NOMO-1 treated with DMSO at 0.1 percent for 48 hours (cell line): ENCODE measurements at regions not wholly inside any gene's neighbourhood (a gene's known extent, or its start where the extent isn't known, plus 50 kb on each side); places are given as distances from the start of the nearest gene placed in this dataset.
"Not testable (repeated sequence)": the region's sequence is repeated elsewhere in the genome, so short reads cannot be mapped to it uniquely, and the experiment has no call there.

Experiments
- DNase-seq: peaks from one replicate; lab custom pipeline; 2025; ENCODE audit not compliant: unreplicated experiment; lab: John Stamatoyannopoulos, UW

- no peak for DNase-seq
These were observed 410.2 kb downstream of the PSAT1 start for GRCh38 chr9:78707080-78707479.

GRCh38 chr9:78707481-78707991 is 410.6 kb downstream of the PSAT1 start:
- DNase-seq: peak; percentile 65

DNA sequence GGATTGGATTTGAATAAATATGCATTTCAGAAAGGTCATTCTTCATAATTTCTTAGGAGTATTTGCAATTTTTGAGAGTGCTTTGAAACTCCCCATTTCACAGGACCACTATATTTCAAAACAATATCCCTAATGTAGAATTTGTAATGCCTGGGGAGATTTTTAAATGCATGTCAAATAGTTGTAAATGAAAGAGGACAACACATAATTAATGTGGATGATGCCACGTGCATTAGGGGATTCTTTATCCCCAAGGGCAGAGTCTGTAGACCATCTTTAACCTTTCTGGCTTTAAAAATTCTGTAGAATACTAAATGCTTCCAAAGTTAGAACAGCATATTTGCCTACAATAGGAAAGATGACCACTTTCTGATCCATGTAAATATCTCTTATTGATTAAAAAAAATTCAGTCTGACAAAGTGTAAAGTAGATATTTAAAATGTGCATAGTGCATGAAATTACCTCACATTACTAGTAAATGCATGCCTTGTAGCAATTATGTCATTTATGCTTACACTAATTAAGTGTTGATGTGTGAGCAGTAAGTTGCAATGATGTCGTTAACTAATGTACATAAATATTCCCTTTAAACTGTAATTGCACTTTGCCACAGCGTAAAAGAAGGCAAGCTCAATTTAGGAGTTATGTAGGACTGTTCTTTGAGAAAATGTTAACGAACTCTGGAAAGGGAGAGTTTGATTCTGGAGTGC is 416.1 kb downstream of the PSAT1 start:
- no peak for DNase-seq

DNA sequence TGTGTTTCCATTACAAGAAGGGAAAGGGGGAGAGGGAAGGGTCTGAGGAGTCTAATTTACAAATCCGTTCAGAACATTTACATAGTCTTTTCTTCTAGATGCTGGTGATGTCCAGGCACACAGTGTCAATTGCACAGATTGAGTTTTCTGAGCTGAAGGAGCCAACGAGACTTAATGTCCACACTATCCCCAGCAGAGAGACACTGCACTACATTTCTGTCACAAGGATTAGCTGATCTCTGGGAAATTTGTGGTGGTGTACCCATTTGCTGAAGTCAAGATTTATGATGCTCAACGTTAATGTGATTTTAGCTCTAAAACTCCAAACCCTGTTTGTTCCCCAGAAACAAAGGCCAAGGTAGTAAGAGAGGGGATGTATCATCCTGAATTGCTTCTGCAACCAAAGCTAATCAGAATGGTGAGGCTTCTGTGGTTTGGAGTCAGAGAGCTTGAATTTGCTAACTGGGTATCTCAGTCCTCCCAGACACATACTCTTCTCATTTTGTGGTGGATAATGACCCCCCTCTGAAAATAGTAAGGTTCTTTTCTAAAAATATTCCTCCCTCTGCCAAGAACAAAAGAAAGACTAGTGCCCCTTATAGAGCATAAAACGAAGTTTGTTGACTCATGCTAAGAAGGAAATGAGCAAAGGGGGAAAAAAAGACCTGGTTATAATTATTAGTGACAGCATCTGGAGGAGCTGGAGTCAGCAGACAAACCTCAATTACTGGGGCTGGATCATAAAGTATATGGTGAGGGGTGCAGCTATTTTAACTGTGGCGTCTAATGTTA is 416.9 kb downstream of the PSAT1 start:
- peak; percentile 69 for DNase-seq

DNA sequence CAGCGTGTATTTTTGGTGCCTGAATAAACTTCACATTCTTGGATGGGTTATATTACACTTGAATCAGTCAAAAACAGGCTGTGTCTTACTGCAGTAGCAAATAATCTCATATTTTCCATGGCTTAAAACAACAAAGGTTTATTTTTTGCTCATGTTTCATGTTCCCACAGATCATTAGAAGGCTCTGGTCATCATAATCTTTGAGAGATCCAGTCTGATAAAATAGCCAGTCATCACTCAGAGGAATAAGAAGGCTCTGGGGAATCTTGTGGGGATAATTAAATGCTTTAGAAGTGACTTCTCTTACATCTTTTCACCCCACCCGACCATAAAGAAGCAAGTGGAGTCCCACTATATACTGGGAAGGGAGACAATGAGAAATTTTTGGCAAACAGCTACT is 417.7 kb downstream of the PSAT1 start:
- no peak for DNase-seq

GRCh38 chr9:78719029-78719428 is 422.1 kb downstream of the PSAT1 start:
- DNase-seq: not testable (repeated sequence)

DNA sequence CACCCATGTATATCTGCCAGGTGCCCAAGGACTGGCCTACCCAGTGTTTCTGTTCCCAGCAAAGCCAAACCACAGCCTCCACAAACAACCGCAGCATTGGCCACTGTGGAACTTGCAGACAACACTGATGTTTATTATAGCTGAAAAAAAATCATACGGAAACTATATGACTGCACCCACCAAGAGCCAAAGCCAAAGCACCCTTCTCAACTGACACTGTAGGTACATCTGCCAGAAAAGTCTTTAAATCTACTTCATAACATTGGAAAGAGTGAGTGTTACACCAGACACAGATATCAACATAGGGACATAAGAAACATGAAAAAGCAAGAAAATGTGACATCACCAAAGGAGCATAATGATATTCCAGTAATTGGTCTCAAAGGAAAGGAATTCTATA is 428.0 kb downstream of the PSAT1 start:
- DNase-seq: no peak

GRCh38 chr9:78725503-78725902 is 428.6 kb downstream of the PSAT1 start:
- no peak for DNase-seq

GRCh38 chr9:78745331-78745730 is 448.4 kb downstream of the PSAT1 start:
- no peak for DNase-seq

GRCh38 chr9:78746010-78746409 is 449.1 kb downstream of the PSAT1 start:
- DNase-seq: no peak

DNA sequence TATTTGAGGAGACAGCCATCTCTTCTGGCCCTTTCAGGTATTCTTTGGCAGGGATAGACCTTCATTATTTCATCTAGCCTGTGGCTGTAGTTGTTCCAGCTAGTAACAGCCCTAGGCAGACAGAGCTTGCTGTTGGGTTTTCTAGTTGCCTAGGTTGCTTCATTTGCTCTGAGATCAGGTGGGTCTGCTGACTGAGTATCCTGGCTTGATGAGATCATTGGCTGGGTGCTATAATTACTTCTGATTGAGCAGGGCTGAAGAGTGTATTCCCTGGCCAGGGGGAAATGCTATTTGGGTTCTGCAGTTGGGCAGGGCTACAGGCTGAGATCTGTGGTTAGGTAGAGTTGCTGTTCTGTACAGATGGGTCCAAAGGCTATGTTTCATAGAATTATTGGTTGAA is 456.1 kb downstream of the PSAT1 start:
- no peak for DNase-seq

- DNase-seq: peak; percentile 23
These were observed 460.0 kb downstream of the PSAT1 start for GRCh38 chr9:78756813-78757510.

DNA sequence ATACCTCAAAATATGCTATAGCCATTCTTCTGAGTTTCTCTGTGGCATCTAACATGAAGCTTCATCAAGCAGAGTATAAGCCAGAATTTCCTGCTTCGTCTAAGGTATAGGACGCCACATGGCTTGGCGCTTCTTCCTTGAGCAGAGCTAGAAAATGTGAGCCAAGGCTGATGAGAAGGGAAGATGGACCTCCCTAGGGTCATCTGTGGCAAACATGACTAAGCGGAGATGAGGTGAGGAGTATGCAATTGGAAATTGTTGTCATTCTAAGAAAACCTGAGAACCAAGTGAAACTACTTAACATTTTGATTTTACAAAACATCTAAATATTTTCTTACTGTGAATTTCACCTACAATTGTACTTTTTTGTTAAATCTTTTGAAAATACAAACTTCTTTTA is 466.5 kb downstream of the PSAT1 start:
- no peak for DNase-seq

GRCh38 chr9:78765861-78766260 is 468.9 kb downstream of the PSAT1 start:
- DNase-seq: no peak

DNA sequence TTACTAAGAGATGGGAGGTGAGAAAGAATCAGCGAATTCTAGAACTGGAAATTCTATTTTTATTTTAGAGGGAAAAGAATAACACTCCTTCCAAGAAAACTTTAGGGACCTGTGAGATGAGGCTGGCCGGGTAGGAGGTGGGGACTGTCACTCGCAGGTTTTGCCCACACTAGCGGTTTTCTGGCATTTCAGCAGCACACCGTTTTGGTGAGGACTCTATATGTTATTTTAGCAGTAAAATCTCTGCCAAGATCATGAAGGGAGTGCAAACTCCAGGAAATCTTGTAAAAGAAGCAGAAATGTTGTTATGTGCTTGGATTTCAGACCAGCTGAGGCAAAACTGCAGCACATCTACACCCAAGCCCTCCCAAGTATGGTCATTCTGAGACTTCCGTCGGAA is 470.6 kb downstream of the PSAT1 start:
- DNase-seq: no peak

GRCh38 chr9:78769690-78770089 is 472.8 kb downstream of the PSAT1 start:
- DNase-seq: no peak

GRCh38 chr9:78775211-78775610 is 478.3 kb downstream of the PSAT1 start:
- DNase-seq: no peak

DNA sequence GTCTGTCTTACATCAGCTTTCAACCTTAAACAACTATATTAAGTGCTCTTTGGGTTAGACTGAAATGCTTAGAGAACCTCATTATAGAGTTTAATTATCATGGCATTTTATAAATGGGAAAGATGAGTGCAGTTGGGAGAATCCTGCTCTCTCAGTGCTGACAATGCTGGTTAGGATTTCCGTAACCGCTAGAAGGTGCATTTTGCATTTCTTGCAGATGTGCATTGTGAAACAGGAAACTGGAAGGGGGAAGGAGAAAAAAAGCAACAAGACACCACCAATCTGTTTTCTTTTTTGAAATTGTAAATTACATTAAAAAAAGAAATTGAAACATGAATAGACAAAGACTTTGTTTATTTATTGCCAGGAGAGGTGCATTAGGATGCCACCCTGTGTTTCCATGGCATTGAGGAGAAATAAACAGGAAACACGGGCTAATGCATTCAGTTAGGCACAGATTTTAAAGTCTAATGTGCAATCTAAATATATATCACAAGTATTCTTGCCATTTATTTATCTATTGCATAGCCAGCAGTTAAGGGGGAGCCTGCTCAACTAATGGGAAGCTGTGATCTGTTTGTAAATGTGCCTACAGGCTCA is 478.9 kb downstream of the PSAT1 start:
- peak; percentile 7 for DNase-seq

- DNase-seq: no peak
These were observed 480.8 kb downstream of the PSAT1 start for GRCh38 chr9:78777747-78778146.

DNA sequence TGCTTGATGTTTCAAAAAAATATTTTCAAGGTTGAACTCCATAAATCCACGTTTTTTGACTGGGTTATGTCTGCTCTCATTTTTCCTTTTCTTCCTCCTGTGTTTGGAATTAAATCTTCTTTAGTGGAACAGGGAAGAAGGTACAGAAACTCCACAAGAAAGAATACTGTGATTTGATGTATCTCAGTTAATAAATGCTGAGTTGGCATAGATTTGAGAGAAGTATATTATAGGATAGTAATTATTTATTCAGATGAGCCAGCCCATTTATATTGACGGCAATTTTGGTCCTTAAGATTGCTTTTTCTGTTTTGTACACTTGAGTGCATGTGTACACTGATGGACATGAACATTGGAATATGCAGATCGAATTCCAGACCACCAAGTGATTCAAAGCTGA is 481.4 kb downstream of the PSAT1 start:
- no peak for DNase-seq

- DNase-seq: no peak
These were observed 482.0 kb downstream of the PSAT1 start for GRCh38 chr9:78778861-78779374.
